H1 (cell line): ENCODE measurements at regions not wholly inside any gene's neighbourhood (a gene's known extent, or its start where the extent isn't known, plus 50 kb on each side); places are given as distances from the start of the nearest gene placed in this dataset.

Experiments used
- CTCF ChIA-PET: fragments of 300-600 bp; sonication (Branson Sonifier 250); formaldehyde crosslinking; loops from one replicate; lab custom pipeline; 2021; ENCODE audit not compliant: partially characterized antibody; lab: Charles Lee
- POLR2A ChIA-PET: fragments of 300-600 bp; sonication (Branson Sonifier 250); formaldehyde crosslinking; loops from one replicate; lab custom pipeline; 2021; ENCODE audit warnings: inconsistent platforms; ENCODE audit not compliant: partially characterized antibody; lab: Charles Lee
- DNase-seq, 2 experiments: peaks; one replicate each; pipeline versions ENCODE4 v3.0.0 to v3.0.0-alpha.2; 2010 to 2022; ENCODE audit warnings: low spot score in 2 of 2, low read depth in 1 of 2, mixed read lengths in 1 of 2
- FAIRE-seq: peaks from 2 replicates; lab custom pipeline; 2011; peaks lifted over from hg19 to GRCh38; lab: Jason Lieb, UNC
- H2AFZ ChIP-seq: 2 replicates; pipeline ENCODE4 v1.8.1; 2012; ENCODE audit warnings: low read length, inconsistent platforms
- H2AK5ac ChIP-seq: 2 replicates; pipeline ENCODE4 v1.6.1; 2013; ENCODE audit warnings: low read depth, low read length
- H2BK120ac ChIP-seq: replicated peaks from 2 replicates; pipeline ENCODE3; 2013; ENCODE audit warnings: low read depth, low read length, inconsistent platforms
- H2BK12ac ChIP-seq: 2 replicates; pipeline ENCODE4 v1.6.1; 2013; ENCODE audit warnings: low read depth, low read length
- H2BK15ac ChIP-seq: 2 replicates; pipeline ENCODE4 v1.6.1; 2013; ENCODE audit warnings: low read length
- H2BK20ac ChIP-seq: 2 replicates; pipeline ENCODE4 v1.6.1; 2013; ENCODE audit warnings: low read length
- H2BK5ac ChIP-seq: 2 replicates; pipeline ENCODE4 v1.6.1; 2013; ENCODE audit warnings: low read depth, low read length
- H3K14ac ChIP-seq: 2 replicates; pipeline ENCODE4 v1.6.1; 2013; ENCODE audit warnings: inconsistent platforms; ENCODE audit not compliant: insufficient read length
- H3K18ac ChIP-seq: 2 replicates; pipeline ENCODE4 v1.6.1; 2013; ENCODE audit warnings: low read length; ENCODE audit errors: extremely low read depth
- H3K23ac ChIP-seq: 2 replicates; pipeline ENCODE4 v1.6.1; 2013; ENCODE audit warnings: inconsistent platforms; ENCODE audit not compliant: insufficient read length
- H3K23me2 ChIP-seq: 2 replicates; pipeline ENCODE4 v1.6.1; 2013; ENCODE audit warnings: low read depth, low read length
- H3K27ac ChIP-seq: 2 replicates; pipeline ENCODE4 v1.6.1; 2011; ENCODE audit warnings: low read depth, low read length, inconsistent platforms
- H3K27me3 ChIP-seq, 4 experiments: replicated peaks in 1 of 4; 1 replicate in 1 of 4; 2 replicates in 3 of 4; pipeline versions ENCODE4 v1.6.1 to v1.8.1; 2011 to 2013; ENCODE audit warnings: low read length in 3 of 4, mild to moderate bottlenecking in 3 of 4, inconsistent platforms in 2 of 4, mixed read lengths in 2 of 4, moderate library complexity in 1 of 4; ENCODE audit not compliant: control insufficient read depth in 3 of 4, insufficient read depth in 3 of 4; ENCODE audit errors: extremely low read depth in 1 of 4
- H3K36me3 ChIP-seq, 4 experiments: 2 replicates each; pipeline versions ENCODE4 v1.6.1 to v1.8.1; 2011 to 2013; ENCODE audit warnings: mild to moderate bottlenecking in 4 of 4, low read length in 3 of 4, moderate library complexity in 2 of 4, control low read depth in 1 of 4, inconsistent platforms in 1 of 4; ENCODE audit not compliant: insufficient read depth in 4 of 4, control insufficient read depth in 2 of 4
- H3K4ac ChIP-seq: replicated peaks from 2 replicates; pipeline ENCODE3; 2013; ENCODE audit warnings: low read length, low read depth, mixed read lengths, inconsistent platforms; ENCODE audit not compliant: insufficient read length
- H3K4me1 ChIP-seq, 4 experiments: replicated peaks in 1 of 4; 1 replicate in 1 of 4; 2 replicates in 3 of 4; pipeline versions ENCODE4 v1.6.1 to v1.8.1; 2011 to 2013; ENCODE audit warnings: low read length in 3 of 4, inconsistent platforms in 2 of 4, mixed read lengths in 1 of 4; ENCODE audit not compliant: insufficient read depth in 4 of 4, control insufficient read depth in 3 of 4
- H3K4me2 ChIP-seq, 2 experiments: 2 replicates each; pipeline versions ENCODE4 v1.6.1 to v1.8.1; 2011 to 2013; ENCODE audit warnings: low read depth in 2 of 2, low read length in 2 of 2, control low read depth in 1 of 2, inconsistent platforms in 1 of 2, mild to moderate bottlenecking in 1 of 2; ENCODE audit not compliant: insufficient read depth in 1 of 2
- H3K4me3 ChIP-seq, 4 experiments: fragments of 200-600, 300-600 bp in 1 of 4; sonication (generic), shearing (Covaris generic), sonication (Bioruptor Twin) in 1 of 4; 2 replicates each; pipeline versions ENCODE4 v1.5.1 to v1.8.1; 2011 to 2016; ENCODE audit warnings: low read length in 4 of 4, low read depth in 3 of 4, control low read depth in 2 of 4, inconsistent platforms in 2 of 4, mild to moderate bottlenecking in 2 of 4, mixed read lengths in 1 of 4, moderate library complexity in 1 of 4; ENCODE audit not compliant: insufficient read depth in 2 of 4; ENCODE audit errors: extremely low read depth in 1 of 4
- H3K56ac ChIP-seq: replicated peaks from 2 replicates; pipeline ENCODE3; 2013; ENCODE audit warnings: low read depth, mild to moderate bottlenecking, mixed read lengths, low read length, inconsistent platforms; ENCODE audit not compliant: insufficient read length
- H3K79me1 ChIP-seq: 2 replicates; pipeline ENCODE4 v1.6.1; 2013; ENCODE audit warnings: low read depth, low read length, control low read depth
- H3K79me2 ChIP-seq, 2 experiments: 2 replicates each; pipeline versions ENCODE4 v1.6.1 to v1.8.1; 2012 to 2013; ENCODE audit warnings: low read length in 2 of 2, mild to moderate bottlenecking in 2 of 2, inconsistent platforms in 1 of 2; ENCODE audit not compliant: insufficient read depth in 2 of 2, control insufficient read depth in 1 of 2
- H3K9ac ChIP-seq, 4 experiments: replicated peaks in 1 of 4; 1 replicate in 1 of 4; 2 replicates in 3 of 4; pipeline versions ENCODE4 v1.6.1 to v1.8.1; 2011 to 2013; ENCODE audit warnings: low read depth in 3 of 4, low read length in 3 of 4, control low read depth in 2 of 4, mild to moderate bottlenecking in 2 of 4, moderate library complexity in 2 of 4, inconsistent platforms in 1 of 4; ENCODE audit errors: extremely low read depth in 1 of 4
- H3K9me3 ChIP-seq, 2 experiments: 2 replicates each; pipeline versions ENCODE4 v1.6.1 to v1.8.1; 2012 to 2013; ENCODE audit warnings: mild to moderate bottlenecking in 2 of 2, moderate library complexity in 2 of 2, control low read depth in 1 of 2, inconsistent platforms in 1 of 2, low read depth in 1 of 2, low read length in 1 of 2, mixed read lengths in 1 of 2; ENCODE audit not compliant: insufficient read depth in 2 of 2
- H4K20me1 ChIP-seq, 2 experiments: replicated peaks in 1 of 2; 2 replicates each; pipeline versions ENCODE3 to v1.8.1; 2011 to 2013; ENCODE audit warnings: inconsistent platforms in 2 of 2, low read length in 2 of 2, mild to moderate bottlenecking in 1 of 2; ENCODE audit not compliant: insufficient read depth in 2 of 2, control insufficient read depth in 1 of 2
- H4K5ac ChIP-seq: 2 replicates; pipeline ENCODE4 v1.6.1; 2013; ENCODE audit warnings: low read length, low read depth, mixed read lengths, inconsistent platforms; ENCODE audit not compliant: insufficient read length
- H4K8ac ChIP-seq: 2 replicates; pipeline ENCODE4 v1.8.0; 2013; ENCODE audit warnings: mild to moderate bottlenecking, moderate library complexity, low read length, inconsistent platforms; ENCODE audit not compliant: insufficient read depth; ENCODE audit errors: extremely low read depth
- H4K91ac ChIP-seq: replicated peaks from 2 replicates; pipeline ENCODE3; 2013; ENCODE audit warnings: low read length, mixed read lengths, inconsistent platforms; ENCODE audit not compliant: insufficient read length
- ASH2L ChIP-seq: fragments of 200-600, 300-600 bp; sonication (generic); IDR thresholded peaks from one replicate; pipeline ENCODE4 v1.7.1; 2017; ENCODE audit warnings: low read length
- CEBPB ChIP-seq: IDR thresholded peaks from 2 replicates; pipeline ENCODE4 v1.6.1; 2012; ENCODE audit warnings: low read depth, low read length
- EGR1 ChIP-seq: IDR thresholded peaks from 2 replicates; pipeline ENCODE4 v1.6.1; 2011; ENCODE audit warnings: low read depth, low read length, borderline replicate concordance
- FOSL1 ChIP-seq: IDR thresholded peaks from 2 replicates; pipeline ENCODE4 v1.6.1; 2011; ENCODE audit warnings: mild to moderate bottlenecking, low read depth, low read length, moderate library complexity; ENCODE audit not compliant: insufficient read depth
- HDAC6 ChIP-seq: IDR thresholded peaks from one replicate; pipeline ENCODE4 v1.7.1; 2012; ENCODE audit warnings: low read depth, mild to moderate bottlenecking, inconsistent platforms, low read length, moderate library complexity
- JUN ChIP-seq: IDR thresholded peaks from 2 replicates; pipeline ENCODE4 v1.6.1; 2011; ENCODE audit warnings: low read depth, mild to moderate bottlenecking, improper control_type of control experiment, low read length
- KDM1A ChIP-seq: fragments of 200-600, 300-600 bp; sonication (generic); IDR thresholded peaks from 2 replicates; pipeline ENCODE4 v1.7.1; 2016; ENCODE audit warnings: mild to moderate bottlenecking, low read length, borderline replicate concordance
- POLR2A ChIP-seq, 2 experiments: IDR thresholded peaks; 1 replicate in 1 of 2; 2 replicates in 1 of 2; pipeline ENCODE4 v1.6.1; 2011; ENCODE audit warnings: low read depth in 2 of 2, low read length in 2 of 2, mild to moderate bottlenecking in 2 of 2; ENCODE audit errors: control extremely low read depth in 1 of 2
- POU5F1 ChIP-seq: IDR thresholded peaks from 2 replicates; pipeline ENCODE4 v1.6.1; 2011; ENCODE audit warnings: low read depth, mild to moderate bottlenecking, low read length, moderate library complexity
- RBBP5 ChIP-seq: IDR thresholded peaks from 2 replicates; pipeline ENCODE4 v1.7.1; 2012; ENCODE audit warnings: low read depth, mild to moderate bottlenecking, inconsistent platforms, low read length, moderate library complexity, borderline replicate concordance
- SIN3A ChIP-seq, 2 experiments: IDR thresholded peaks in 1 of 2; conservative IDR thresholded peaks in 1 of 2; 2 replicates each; pipeline ENCODE4 v1.6.1; 2011 to 2012; ENCODE audit warnings: low read length in 2 of 2, improper control_type of control experiment in 1 of 2, low read depth in 1 of 2, mild to moderate bottlenecking in 1 of 2
- SIX5 ChIP-seq: IDR thresholded peaks from 2 replicates; pipeline ENCODE4 v1.6.1; 2011; ENCODE audit warnings: mild to moderate bottlenecking, low read depth, low read length
- TF ChIP-seq, protein P1 (sequence below): IDR thresholded peaks from 2 replicates; pipeline ENCODE4 v1.6.1; 2012; ENCODE audit warnings: inconsistent platforms
- TF ChIP-seq, protein P2 (sequence below), 3 experiments: IDR thresholded peaks; 1 replicate in 2 of 3; 2 replicates in 1 of 3; pipeline versions ENCODE4 v1.5.1 to v1.6.1; 2011; ENCODE audit warnings: low read length in 3 of 3, mild to moderate bottlenecking in 3 of 3, inconsistent platforms in 2 of 3, low read depth in 1 of 3, moderate library complexity in 1 of 3; ENCODE audit not compliant: insufficient read depth in 1 of 3; ENCODE audit errors: control extremely low read depth in 1 of 3

DNA sequence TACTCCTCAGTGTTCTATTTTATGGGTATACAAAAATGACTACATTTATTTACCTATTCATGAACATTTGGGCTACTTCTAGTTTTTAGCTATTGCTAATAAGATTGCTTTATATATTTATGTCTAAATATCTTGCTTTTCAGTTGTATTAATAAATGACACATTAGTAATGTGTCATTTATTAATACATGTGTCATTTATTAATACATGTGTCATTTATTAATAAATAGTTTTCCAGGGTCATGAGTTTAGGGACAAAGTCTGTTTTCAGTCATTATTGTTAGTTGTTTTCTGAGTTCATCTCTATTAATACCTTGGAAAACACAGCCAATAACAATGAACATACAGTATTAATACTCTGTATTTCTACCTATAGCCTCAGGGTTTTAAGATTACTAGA is 1630.7 kb upstream of the IGFBP7 start:
- no peak for DNase-seq
- TF ChIP-seq JUN (no peak), KDM1A (no peak), SIN3A (conservative IDR thresholded peaks at IDR 0.05 in 1 of 2, IDR thresholded peaks at IDR 0.05 in 1 of 2; ENCODE audit: low read depth in 1 of 2, low read length in 2 of 2) (no peak), POU5F1 (no peak), FOSL1 (no peak), RBBP5 (no peak), CEBPB (no peak), ASH2L (no peak), EGR1 (no peak), SIX5 (no peak), POLR2A (IDR thresholded peaks at IDR 0.05; ENCODE audit: control extremely low read depth in 1 of 2, low read depth in 2 of 2, low read length in 2 of 2) (no peak), HDAC6 (no peak)
- TF ChIP-seq, protein P1, sequence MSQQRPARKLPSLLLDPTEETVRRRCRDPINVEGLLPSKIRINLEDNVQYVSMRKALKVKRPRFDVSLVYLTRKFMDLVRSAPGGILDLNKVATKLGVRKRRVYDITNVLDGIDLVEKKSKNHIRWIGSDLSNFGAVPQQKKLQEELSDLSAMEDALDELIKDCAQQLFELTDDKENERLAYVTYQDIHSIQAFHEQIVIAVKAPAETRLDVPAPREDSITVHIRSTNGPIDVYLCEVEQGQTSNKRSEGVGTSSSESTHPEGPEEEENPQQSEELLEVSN, result no peak
- TF ChIP-seq, protein P2, sequence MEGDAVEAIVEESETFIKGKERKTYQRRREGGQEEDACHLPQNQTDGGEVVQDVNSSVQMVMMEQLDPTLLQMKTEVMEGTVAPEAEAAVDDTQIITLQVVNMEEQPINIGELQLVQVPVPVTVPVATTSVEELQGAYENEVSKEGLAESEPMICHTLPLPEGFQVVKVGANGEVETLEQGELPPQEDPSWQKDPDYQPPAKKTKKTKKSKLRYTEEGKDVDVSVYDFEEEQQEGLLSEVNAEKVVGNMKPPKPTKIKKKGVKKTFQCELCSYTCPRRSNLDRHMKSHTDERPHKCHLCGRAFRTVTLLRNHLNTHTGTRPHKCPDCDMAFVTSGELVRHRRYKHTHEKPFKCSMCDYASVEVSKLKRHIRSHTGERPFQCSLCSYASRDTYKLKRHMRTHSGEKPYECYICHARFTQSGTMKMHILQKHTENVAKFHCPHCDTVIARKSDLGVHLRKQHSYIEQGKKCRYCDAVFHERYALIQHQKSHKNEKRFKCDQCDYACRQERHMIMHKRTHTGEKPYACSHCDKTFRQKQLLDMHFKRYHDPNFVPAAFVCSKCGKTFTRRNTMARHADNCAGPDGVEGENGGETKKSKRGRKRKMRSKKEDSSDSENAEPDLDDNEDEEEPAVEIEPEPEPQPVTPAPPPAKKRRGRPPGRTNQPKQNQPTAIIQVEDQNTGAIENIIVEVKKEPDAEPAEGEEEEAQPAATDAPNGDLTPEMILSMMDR (IDR thresholded peaks at IDR 0.05; ENCODE audit: control extremely low read depth in 1 of 3, insufficient read depth in 1 of 3, low read depth in 1 of 3, low read length in 3 of 3), result no peak
- Histone ChIP-seq H4K20me1 (no peaks in the 10 kb centered on the region), H3K79me2 (no peaks in the 10 kb centered on the region), H3K27ac (no peak overlapping the region), H2AK5ac (no peak overlapping the region), H3K4me1 (no peaks in the 10 kb centered on the region), H2BK120ac (no peak overlapping the region), H4K8ac (no peak overlapping the region), H3K27me3 (no peaks in the 10 kb centered on the region), H2BK15ac (no peak overlapping the region), H4K5ac (no peak overlapping the region), H3K4me2 (no peak overlapping the region), H2BK20ac (no peak overlapping the region), H3K23me2 (no peaks in the 10 kb centered on the region), H2AFZ (no peak overlapping the region), H2BK5ac (no peak overlapping the region), H3K18ac (no peak overlapping the region), H2BK12ac (no peak overlapping the region), H3K4me3 (no peak overlapping the region), H3K56ac (no peak overlapping the region), H3K14ac (no peak overlapping the region), H3K9me3 (no peaks in the 10 kb centered on the region; a peak in 2 of 4 replicates), H4K91ac (no peak overlapping the region), H3K23ac (no peak overlapping the region), H3K79me1 (no peaks in the 10 kb centered on the region), H3K36me3 (no peaks in the 10 kb centered on the region), H3K9ac (no peak overlapping the region), H3K4ac (no peak overlapping the region)
- no peak for FAIRE-seq
- POLR2A ChIA-PET, result no interaction called here
- CTCF ChIA-PET, result no interaction called here
